ENCODE measurements at regions not wholly inside any gene's neighbourhood (a gene's known extent, or its start where the extent isn't known, plus 50 kb on each side); places are given as distances from the start of the nearest gene placed in this dataset.

GRCh38 chr17:73972056-73972455 is 231.4 kb upstream of the RPL38 start:
- no peak overlapping the region for H3K4me3 ChIP-seq
- no peak for DNase-seq (ENCODE audit: low spot score in 2 of 2)
- no peaks in the 10 kb centered on the region for H3K9me3 ChIP-seq
- no peaks in the 10 kb centered on the region for H3K4me1 ChIP-seq
- no peak for TF ChIP-seq CTCF (IDR thresholded peaks at IDR 0.05)
- H3K27ac ChIP-seq, result no peak overlapping the region
- no peaks in the 10 kb centered on the region for H3K27me3 ChIP-seq
- H3K36me3 ChIP-seq, result no peaks in the 10 kb centered on the region
- intact Hi-C loops (cut with DNase I), result no loop called here

- H3K27me3 ChIP-seq, result no peaks in the 10 kb centered on the region
- DNase-seq (ENCODE audit: low spot score in 2 of 2), result no peak
- TF ChIP-seq CTCF (IDR thresholded peaks at IDR 0.05), result no peak
- H3K9me3 ChIP-seq, result no peaks in the 10 kb centered on the region
- H3K36me3 ChIP-seq, result no peaks in the 10 kb centered on the region
- H3K27ac ChIP-seq, result no peak overlapping the region
- intact Hi-C loops (cut with DNase I), result no loop called here
- no peaks in the 10 kb centered on the region for H3K4me1 ChIP-seq
- no peak overlapping the region for H3K4me3 ChIP-seq
Observed at GRCh38 chr17:73972901-73973300, 230.6 kb upstream of the RPL38 start.

- Histone ChIP-seq H3K27me3 (no peaks in the 10 kb centered on the region), H3K27ac (no peak overlapping the region), H3K4me1 (no peaks in the 10 kb centered on the region), H3K4me3 (no peak overlapping the region), H3K36me3 (no peaks in the 10 kb centered on the region), H3K9me3 (no peaks in the 10 kb centered on the region)
- TF ChIP-seq CTCF (IDR thresholded peaks at IDR 0.05), result no peak
- intact Hi-C loops (cut with DNase I), result no loop called here
- no peak for DNase-seq (ENCODE audit: low spot score in 2 of 2)
Observed at GRCh38 chr17:73973586-73974409, 229.7 kb upstream of the RPL38 start.

GRCh38 chr17:73974536-73974935 is 228.9 kb upstream of the RPL38 start:
- Histone ChIP-seq H3K36me3 (no peaks in the 10 kb centered on the region), H3K4me3 (no peak overlapping the region), H3K27me3 (no peaks in the 10 kb centered on the region), H3K4me1 (no peaks in the 10 kb centered on the region), H3K27ac (no peak overlapping the region), H3K9me3 (no peaks in the 10 kb centered on the region)
- no peak for DNase-seq (ENCODE audit: low spot score in 2 of 2)
- no peak for TF ChIP-seq CTCF (IDR thresholded peaks at IDR 0.05)
- intact Hi-C loops (cut with DNase I), result no loop called here

- no peak overlapping the region for H3K4me3 ChIP-seq
- TF ChIP-seq CTCF (IDR thresholded peaks at IDR 0.05), result no peak
- H3K9me3 ChIP-seq, result no peaks in the 10 kb centered on the region
- H3K27me3 ChIP-seq, result no peaks in the 10 kb centered on the region
- no peaks in the 10 kb centered on the region for H3K36me3 ChIP-seq
- no peaks in the 10 kb centered on the region for H3K4me1 ChIP-seq
- DNase-seq (ENCODE audit: low spot score in 2 of 2), result no peak
- H3K27ac ChIP-seq, result no peak overlapping the region
- intact Hi-C loops (cut with DNase I), result no loop called here
Observed at GRCh38 chr17:73976147-73976546, 227.3 kb upstream of the RPL38 start.
